Type B pancreatic cell (in vitro differentiated cells): ENCODE measurements at regions not wholly inside any gene's neighbourhood (a gene's known extent, or its start where the extent isn't known, plus 50 kb on each side); places are given as distances from the start of the nearest gene placed in this dataset.
"Not testable (repeated sequence)": the region's sequence is repeated elsewhere in the genome, so short reads cannot be mapped to it uniquely, and the experiment has no call there.

Source experiments
- DNase-seq: peaks from one replicate; pipeline ENCODE4 v3.0.0; 2021; ENCODE audit warnings: mixed read lengths; ENCODE audit not compliant: unreplicated experiment; ENCODE audit errors: extremely low spot score
- H3K27ac Mint-ChIP-seq: 2 replicates; pipeline ENCODE4 v1.8.0; 2021; ENCODE audit warnings: mild to moderate bottlenecking, mixed read lengths
- H3K27me3 Mint-ChIP-seq: 2 replicates; pipeline ENCODE4 v1.8.0; 2021; ENCODE audit warnings: mixed read lengths
- H3K36me3 Mint-ChIP-seq: 2 replicates; pipeline ENCODE4 v1.8.0; 2021; ENCODE audit warnings: mixed read lengths
- H3K4me1 Mint-ChIP-seq: one replicate; pipeline ENCODE4 v1.8.0; 2021; ENCODE audit warnings: mixed read lengths; ENCODE audit not compliant: unreplicated experiment
- H3K4me3 Mint-ChIP-seq: 2 replicates; pipeline ENCODE4 v1.8.0; 2021; ENCODE audit warnings: mild to moderate bottlenecking, mixed read lengths
- H3K9me3 Mint-ChIP-seq: 2 replicates; pipeline ENCODE4 v1.8.0; 2021; ENCODE audit warnings: mixed read lengths
- CTCF ChIP-seq: fragments of 200-600 bp; sonication (generic); conservative IDR thresholded peaks from 2 replicates; pipeline ENCODE4 v1.5.0; 2021; ENCODE audit warnings: antibody characterized with exemption, mild to moderate bottlenecking

GRCh38 chrX:121558886-121559285 lies 511.5 kb downstream of the GLUD2 start:
- no peak for DNase-seq
- Mint-ChIP-seq H3K27ac (no peak overlapping the region), H3K36me3 (no peaks in the 10 kb centered on the region), H3K27me3 (no peaks in the 10 kb centered on the region), H3K9me3 (no peaks in the 10 kb centered on the region), H3K4me3 (no peak overlapping the region), H3K4me1 (no peaks in the 10 kb centered on the region)
- no peak for TF ChIP-seq CTCF

GRCh38 chrX:121562616-121563015 lies 515.2 kb downstream of the GLUD2 start:
- Mint-ChIP-seq H3K27ac (no peak overlapping the region), H3K9me3 (no peaks in the 10 kb centered on the region), H3K27me3 (no peaks in the 10 kb centered on the region), H3K4me1 (no peaks in the 10 kb centered on the region), H3K4me3 (no peak overlapping the region), H3K36me3 (no peaks in the 10 kb centered on the region)
- no peak for DNase-seq
- no peak for TF ChIP-seq CTCF

- no peak for TF ChIP-seq CTCF
- Mint-ChIP-seq H3K27ac (no peak overlapping the region), H3K36me3 (no peaks in the 10 kb centered on the region), H3K4me3 (no peak overlapping the region), H3K9me3 (no peaks in the 10 kb centered on the region), H3K4me1 (no peaks in the 10 kb centered on the region), H3K27me3 (no peaks in the 10 kb centered on the region)
- no peak for DNase-seq
These were observed 522.2 kb downstream of the GLUD2 start for GRCh38 chrX:121569609-121570008.

- H3K4me3 Mint-ChIP-seq: no peak overlapping the region
- H3K9me3 Mint-ChIP-seq: no peaks in the 10 kb centered on the region
- no peaks in the 10 kb centered on the region for H3K27me3 Mint-ChIP-seq
- no peak for TF ChIP-seq CTCF
- H3K27ac Mint-ChIP-seq: no peak overlapping the region
- no peaks in the 10 kb centered on the region for H3K36me3 Mint-ChIP-seq
- no peak for DNase-seq
- H3K4me1 Mint-ChIP-seq: no peaks in the 10 kb centered on the region
These were observed 522.8 kb downstream of the GLUD2 start for GRCh38 chrX:121570072-121570841.

GRCh38 chrX:121571333-121571732 lies 523.9 kb downstream of the GLUD2 start:
- Mint-ChIP-seq H3K4me3 (no peak overlapping the region), H3K9me3 (no peaks in the 10 kb centered on the region), H3K4me1 (no peaks in the 10 kb centered on the region), H3K27ac (no peak overlapping the region), H3K36me3 (no peaks in the 10 kb centered on the region), H3K27me3 (no peaks in the 10 kb centered on the region)
- TF ChIP-seq CTCF: no peak
- DNase-seq: no peak

- not testable (repeated sequence) for H3K27me3 Mint-ChIP-seq, H3K4me3 Mint-ChIP-seq, H3K9me3 Mint-ChIP-seq, H3K4me1 Mint-ChIP-seq, DNase-seq, H3K36me3 Mint-ChIP-seq, H3K27ac Mint-ChIP-seq
These were observed 527.0 kb downstream of the GLUD2 start for GRCh38 chrX:121574384-121574783.
